GM12872 (cell line): ENCODE measurements at regions not wholly inside any gene's neighbourhood (a gene's known extent, or its start where the extent isn't known, plus 50 kb on each side); places are given as distances from the start of the nearest gene placed in this dataset.

Source experiments
- TF ChIP-seq, protein P1 (sequence below): IDR thresholded peaks from 3 replicates; pipeline ENCODE4 v1.5.1; 2011; ENCODE audit warnings: low read depth, mild to moderate bottlenecking, low read length, moderate library complexity; ENCODE audit not compliant: insufficient read depth

DNA sequence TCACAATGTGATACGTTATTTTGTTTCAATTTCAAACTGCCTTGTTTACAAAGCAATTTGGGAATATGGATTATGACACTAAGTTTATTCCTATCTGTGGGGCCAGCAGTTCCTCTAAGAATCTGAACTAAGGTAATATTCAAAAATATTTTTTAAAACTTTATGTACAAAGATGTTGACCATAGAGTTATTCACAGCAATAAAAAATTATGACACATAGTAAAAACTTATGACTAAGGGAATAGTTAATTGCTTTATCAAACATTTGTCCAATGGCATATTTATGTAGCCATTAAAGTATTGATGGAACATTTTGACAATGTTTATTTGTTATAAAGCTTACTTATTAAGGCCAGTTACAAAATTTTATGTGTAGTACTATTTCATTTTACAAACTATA lies 73.4 kb upstream of the FREM1 start:
- TF ChIP-seq, protein P1, sequence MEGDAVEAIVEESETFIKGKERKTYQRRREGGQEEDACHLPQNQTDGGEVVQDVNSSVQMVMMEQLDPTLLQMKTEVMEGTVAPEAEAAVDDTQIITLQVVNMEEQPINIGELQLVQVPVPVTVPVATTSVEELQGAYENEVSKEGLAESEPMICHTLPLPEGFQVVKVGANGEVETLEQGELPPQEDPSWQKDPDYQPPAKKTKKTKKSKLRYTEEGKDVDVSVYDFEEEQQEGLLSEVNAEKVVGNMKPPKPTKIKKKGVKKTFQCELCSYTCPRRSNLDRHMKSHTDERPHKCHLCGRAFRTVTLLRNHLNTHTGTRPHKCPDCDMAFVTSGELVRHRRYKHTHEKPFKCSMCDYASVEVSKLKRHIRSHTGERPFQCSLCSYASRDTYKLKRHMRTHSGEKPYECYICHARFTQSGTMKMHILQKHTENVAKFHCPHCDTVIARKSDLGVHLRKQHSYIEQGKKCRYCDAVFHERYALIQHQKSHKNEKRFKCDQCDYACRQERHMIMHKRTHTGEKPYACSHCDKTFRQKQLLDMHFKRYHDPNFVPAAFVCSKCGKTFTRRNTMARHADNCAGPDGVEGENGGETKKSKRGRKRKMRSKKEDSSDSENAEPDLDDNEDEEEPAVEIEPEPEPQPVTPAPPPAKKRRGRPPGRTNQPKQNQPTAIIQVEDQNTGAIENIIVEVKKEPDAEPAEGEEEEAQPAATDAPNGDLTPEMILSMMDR: no peak

DNA sequence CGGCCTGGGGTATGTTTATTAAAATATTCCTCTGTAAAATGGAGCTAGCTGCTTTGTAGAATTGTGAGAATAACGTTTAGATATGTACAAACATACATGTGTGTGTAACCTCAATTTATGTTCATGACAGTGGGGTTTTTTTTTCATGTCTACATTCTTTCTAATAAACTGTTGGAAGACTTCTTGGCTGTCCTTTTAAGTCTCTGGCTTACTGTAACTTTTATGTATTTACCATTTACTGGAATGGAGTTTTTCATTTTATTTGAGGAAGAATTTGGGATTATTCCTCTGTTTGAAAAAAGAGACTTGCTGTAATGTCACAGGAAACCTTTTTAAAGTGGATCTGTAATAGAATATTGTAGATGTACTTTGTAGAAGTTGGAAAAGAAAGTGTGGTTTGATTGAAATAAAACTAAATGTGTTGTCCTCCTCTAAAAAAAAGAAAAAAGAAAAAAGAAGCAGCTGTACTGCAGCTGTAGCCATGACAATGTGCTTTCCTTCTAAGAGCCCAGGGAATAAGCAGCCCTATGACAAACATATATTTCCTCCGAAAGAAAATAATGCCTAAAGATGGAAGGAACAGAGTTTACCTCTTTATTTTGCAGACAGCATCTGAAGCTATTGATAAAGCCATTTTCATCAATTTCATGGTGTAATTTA lies 71.2 kb upstream of the FREM1 start:
- TF ChIP-seq, protein P1: no peak

DNA sequence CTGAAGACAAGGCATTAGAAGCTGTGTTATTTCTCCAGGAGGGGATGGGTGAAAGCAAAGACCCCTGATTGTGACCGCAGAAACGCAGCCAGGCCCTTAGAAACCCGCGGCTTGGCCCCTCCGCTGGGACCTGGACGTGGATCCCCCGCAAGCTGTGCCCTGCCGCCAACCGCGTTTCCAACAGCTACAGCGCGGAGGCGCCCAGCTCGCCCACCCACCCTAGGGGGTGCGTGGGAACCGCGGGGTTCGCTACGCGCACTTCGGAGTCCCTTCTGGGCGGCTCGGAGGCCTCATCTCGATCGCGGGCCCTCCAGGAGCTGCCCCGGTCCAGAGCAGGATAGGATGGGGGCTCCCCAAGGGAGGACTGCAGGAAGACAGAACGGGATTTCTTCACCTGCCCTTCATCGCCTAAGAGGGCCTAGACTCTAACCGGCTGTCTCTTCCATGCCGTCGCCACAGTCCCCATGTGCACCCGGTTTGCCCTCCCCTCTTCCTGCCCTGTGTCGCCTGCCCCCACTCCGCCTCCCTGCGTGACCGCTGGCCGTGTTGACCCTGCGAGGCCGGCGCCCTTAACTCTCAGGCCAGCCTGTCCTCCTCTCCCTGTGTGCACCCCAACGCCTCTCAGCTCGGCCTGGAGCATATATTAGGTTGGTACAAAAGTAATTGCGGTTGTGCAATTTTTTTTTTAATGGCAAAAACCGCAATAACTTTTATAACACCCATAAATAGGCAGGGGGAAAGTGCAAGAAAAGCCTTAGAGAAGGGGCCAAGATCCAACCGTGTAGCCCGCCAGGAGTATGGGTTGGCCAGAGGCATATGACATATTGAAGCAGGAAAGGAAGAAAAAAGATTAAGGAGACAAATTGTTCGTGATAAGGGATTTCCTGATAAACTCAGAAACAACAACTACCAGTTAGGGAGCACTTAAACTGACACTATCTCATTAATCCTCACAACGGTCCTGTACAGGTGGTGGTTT lies 68.1 kb upstream of the FREM1 start:
- TF ChIP-seq, protein P1: no peak

DNA sequence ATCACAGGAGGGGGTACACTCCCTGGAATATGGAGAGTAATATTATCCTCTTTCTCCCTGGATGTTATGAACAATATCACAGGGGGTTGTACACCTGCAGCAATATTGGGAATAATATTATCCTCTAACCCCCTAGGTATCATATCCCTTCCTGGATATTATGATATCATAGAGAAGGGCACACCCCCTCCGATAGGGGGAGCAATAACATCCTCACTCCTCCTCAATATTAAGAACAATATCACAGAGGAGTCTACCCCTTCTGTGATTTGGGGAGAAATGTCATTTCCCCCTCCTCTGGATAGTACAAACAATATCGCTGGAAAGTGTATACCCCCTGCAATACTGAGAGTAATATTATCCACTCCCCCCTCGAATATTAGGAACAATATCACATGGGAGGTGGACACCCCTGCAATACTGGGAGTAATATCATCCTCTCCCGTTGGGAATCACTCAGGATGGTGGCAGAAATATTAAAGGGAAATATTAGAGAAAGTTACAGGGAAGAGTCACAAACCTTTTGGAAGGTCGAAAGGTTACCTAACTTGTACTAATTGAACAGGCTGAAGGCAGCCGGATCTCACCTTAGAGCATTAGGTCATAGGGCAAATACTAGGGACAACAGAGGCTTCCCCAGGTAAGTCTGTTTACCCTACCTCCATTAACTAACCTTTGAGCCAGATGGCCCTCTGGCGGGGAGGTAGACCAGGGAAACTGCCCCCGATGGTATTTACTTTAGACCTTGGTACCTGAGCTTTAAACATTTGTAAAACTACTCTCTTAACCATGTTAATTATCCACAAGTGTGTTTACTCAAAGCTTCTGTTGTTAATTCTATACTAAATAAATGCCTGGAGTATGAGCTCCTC lies 57.5 kb upstream of the FREM1 start:
- TF ChIP-seq, protein P1: no peak

DNA sequence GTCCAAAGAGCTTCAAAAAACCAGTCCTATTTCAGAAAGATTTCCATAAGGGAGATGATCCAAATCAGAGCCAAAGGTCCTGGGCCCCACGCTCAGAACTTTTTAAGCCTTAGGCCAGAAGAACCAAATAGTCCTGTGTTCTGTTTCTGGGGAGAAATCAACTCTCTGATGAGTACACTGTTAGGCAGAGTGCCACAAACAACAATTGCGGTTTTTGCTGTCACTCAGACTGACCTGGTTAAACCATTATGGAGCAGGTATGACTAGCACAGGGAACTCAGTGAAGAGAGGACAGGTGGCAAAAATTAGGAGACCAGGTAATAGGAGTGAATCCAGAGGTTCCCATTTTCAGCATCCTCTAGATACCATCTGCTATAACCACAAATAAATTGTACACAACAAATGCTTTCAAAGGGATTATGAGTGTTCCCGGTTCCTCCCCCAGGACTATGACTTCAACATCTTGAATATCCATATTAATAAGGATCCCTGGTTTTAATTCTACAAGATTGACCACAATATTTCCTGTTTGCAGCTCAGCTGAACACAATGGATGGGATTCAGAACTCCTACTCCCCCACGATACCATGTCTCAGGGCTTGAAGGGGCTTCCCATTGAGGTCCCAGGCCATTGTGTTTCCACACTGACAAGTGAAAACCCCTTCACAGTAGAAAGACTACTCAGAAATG lies 52.1 kb upstream of the FREM1 start:
- TF ChIP-seq, protein P1: no peak

DNA sequence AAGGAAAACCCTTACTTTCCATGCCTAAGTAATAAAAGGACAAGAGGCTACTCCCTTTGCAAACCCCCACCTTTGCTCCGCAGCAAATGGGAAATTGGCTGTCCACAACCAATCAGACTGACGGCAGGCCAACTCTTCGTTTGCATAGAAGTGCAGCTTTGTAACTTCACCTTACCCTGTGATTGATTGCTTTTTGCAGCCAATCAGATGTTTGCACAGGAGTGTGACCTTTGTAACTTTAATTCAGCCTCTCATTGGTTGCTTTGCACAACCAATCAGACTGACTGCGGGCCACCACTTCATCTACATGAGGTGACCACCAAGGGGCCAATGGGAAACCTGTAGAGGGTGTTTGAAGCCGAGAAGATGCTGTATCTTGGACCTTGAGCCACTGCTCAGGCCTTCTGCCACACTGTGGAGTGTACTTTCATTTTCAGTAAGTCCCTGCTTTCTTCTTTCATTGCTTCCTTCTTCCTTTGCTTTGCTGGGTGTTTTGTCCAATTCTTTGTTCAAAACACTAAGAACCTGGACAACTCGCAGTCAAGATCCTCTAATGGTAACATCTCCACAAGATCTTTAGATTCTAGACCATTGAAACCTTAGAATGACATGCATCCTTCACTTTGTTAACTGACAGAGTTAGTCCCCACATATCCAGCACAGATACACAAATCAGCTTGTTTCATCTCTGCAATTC lies 51.3 kb upstream of the FREM1 start:
- TF ChIP-seq, protein P1: no peak
